ENCODE measurements at regions not wholly inside any gene's neighbourhood (a gene's known extent, or its start where the extent isn't known, plus 50 kb on each side); places are given as distances from the start of the nearest gene placed in this dataset.

DNA sequence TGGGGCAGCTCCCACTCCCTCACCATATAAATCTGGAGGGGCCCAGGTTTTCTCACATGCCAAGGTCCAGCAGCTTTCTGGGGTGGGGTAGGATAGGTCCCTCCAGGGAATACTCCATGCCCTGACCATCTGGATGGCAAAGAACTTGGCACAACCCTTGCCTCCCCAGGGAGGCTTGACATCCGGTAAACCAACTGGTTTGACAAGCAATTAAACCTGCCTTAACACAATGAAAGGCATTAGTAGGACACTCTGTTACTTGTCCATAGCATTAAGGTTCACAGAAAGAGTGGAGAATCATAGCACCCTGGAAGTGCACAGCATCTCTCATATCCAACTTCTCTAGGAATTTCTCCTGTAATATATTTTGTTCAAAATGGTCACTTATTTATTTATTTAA is 63.9 kb upstream of the MAF start:
- DNase-seq, result no peak
- no peaks in the 10 kb centered on the region for H3K36me3 ChIP-seq
- intact Hi-C loops (cut with DNase I; ENCODE audit: low total_unique reads), result no loop called here
- no peaks in the 10 kb centered on the region for H3K9me3 ChIP-seq
- TF ChIP-seq POLR2A (IDR thresholded peaks at IDR 0.05) (no peak), EP300 (IDR thresholded peaks at IDR 0.05) (no peak), POLR2AphosphoS5 (IDR thresholded peaks at IDR 0.05) (no peak)
- TF ChIP-seq, protein P1, sequence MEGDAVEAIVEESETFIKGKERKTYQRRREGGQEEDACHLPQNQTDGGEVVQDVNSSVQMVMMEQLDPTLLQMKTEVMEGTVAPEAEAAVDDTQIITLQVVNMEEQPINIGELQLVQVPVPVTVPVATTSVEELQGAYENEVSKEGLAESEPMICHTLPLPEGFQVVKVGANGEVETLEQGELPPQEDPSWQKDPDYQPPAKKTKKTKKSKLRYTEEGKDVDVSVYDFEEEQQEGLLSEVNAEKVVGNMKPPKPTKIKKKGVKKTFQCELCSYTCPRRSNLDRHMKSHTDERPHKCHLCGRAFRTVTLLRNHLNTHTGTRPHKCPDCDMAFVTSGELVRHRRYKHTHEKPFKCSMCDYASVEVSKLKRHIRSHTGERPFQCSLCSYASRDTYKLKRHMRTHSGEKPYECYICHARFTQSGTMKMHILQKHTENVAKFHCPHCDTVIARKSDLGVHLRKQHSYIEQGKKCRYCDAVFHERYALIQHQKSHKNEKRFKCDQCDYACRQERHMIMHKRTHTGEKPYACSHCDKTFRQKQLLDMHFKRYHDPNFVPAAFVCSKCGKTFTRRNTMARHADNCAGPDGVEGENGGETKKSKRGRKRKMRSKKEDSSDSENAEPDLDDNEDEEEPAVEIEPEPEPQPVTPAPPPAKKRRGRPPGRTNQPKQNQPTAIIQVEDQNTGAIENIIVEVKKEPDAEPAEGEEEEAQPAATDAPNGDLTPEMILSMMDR (IDR thresholded peaks at IDR 0.05), result no peak
- H3K4me1 ChIP-seq, result peaks cover 0 to 4% (median 2%) of the 10 kb centered on the region in 4 donors
- 38 to 64% (median 53%) methylated on average over 1 of the region's 1 CpG for WGBS, 5 donors
- no peak overlapping the region for H3K27ac ChIP-seq
- H3K27me3 ChIP-seq, result no peaks in the 10 kb centered on the region
- no peak overlapping the region for H3K4me3 ChIP-seq

DNA sequence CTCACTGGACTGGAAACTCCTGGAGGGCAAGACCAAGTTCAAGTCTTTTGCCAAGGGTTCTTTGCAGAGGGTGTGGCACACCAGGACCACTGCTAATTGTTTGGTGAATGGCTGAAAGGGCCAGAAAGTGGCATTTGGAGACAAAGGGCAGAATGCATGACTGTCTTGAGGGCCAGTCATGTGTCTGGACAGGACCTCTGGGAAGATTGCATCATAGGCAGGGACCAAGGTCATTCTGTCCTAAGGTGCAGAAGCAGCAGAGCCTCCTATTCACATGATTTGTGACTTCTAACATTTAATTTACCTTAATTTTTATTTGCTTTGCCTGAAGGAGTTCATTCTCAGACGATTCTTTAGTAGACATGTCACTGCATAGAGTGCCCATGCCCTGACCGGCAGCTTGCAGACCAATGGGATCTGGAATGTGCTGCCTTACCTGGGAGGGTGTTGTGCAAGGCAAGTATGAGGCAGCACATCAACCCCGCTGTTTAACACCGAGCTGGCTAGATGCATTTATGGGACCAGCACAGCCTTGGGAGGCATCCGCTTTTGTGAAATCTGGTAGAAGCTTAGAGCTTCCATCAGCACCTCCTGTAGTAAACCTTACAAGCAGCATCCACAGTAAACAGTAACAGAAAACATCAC is 62.3 kb upstream of the MAF start:
- Histone ChIP-seq H3K4me3 (no peak overlapping the region), H3K9me3 (no peaks in the 10 kb centered on the region), H3K36me3 (no peaks in the 10 kb centered on the region), H3K4me1 (peaks cover 0 to 4% (median 2%) of the 10 kb centered on the region in 4 donors), H3K27ac (no peak overlapping the region), H3K27me3 (no peaks in the 10 kb centered on the region)
- DNase-seq, result no peak
- WGBS, 5 donors, result 89 to 95% (median 92%) methylated on average over 5 of the region's 5 CpGs
- TF ChIP-seq POLR2AphosphoS5 (IDR thresholded peaks at IDR 0.05) (no peak), EP300 (IDR thresholded peaks at IDR 0.05) (no peak), POLR2A (IDR thresholded peaks at IDR 0.05) (no peak)
- TF ChIP-seq, protein P1 (IDR thresholded peaks at IDR 0.05), result no peak
- intact Hi-C loops (cut with DNase I; ENCODE audit: low total_unique reads), result no loop called here

DNA sequence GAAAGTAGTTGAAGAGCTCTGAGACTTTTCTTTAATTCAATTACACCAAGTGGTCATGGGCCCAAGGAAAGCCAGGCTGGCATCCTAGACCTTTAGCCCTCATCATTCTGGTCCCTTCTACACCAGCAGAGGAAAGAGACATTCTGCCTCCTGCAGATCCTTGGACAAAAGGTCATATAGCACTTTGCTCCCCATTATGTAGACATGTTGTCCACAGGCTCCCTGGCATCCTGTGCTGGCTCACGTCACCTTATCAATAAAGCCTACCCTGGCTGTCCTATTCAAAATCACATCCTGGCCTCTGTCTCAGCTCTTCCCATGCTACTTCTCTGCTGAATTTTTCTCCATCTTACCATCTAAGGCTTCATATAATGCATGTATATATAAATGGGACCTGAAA is 61.6 kb upstream of the MAF start:
- no peaks in the 10 kb centered on the region for H3K36me3 ChIP-seq
- H3K27me3 ChIP-seq, result no peaks in the 10 kb centered on the region
- no peaks in the 10 kb centered on the region for H3K9me3 ChIP-seq
- intact Hi-C loops (cut with DNase I; ENCODE audit: low total_unique reads), result no loop called here
- no peak for DNase-seq
- 80 to 98% (median 83%) methylated on average over 1 of the region's 1 CpG for WGBS, 5 donors
- no peak overlapping the region for H3K27ac ChIP-seq
- no peak overlapping the region for H3K4me3 ChIP-seq
- H3K4me1 ChIP-seq, result peaks cover 0 to 4% (median 2%) of the 10 kb centered on the region in 4 donors
- no peak for TF ChIP-seq EP300 (IDR thresholded peaks at IDR 0.05)
- TF ChIP-seq POLR2AphosphoS5 (IDR thresholded peaks at IDR 0.05), result no peak
- TF ChIP-seq POLR2A (IDR thresholded peaks at IDR 0.05), result no peak
- TF ChIP-seq, protein P1 (IDR thresholded peaks at IDR 0.05), result no peak

DNA sequence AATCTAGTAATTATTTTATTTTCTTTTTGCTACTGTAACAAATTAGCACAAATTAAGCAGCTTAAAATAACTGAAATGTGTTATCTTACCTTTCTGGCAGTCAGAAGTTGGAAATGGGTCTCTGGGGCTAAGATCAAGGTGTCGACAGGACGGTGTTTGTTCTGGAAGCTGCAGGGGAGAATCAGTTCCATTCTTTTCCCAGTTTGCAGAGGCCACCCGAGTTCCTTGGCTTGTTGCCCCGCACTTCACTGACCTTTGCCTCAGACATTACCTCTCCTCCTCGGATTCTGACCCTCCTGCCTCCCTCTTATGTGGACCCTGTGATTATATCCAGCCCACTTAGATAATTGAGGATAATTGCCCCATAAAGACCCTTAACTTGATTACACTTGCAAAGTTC is 61.0 kb upstream of the MAF start:
- TF ChIP-seq POLR2AphosphoS5 (IDR thresholded peaks at IDR 0.05) (no peak), EP300 (IDR thresholded peaks at IDR 0.05) (no peak), POLR2A (IDR thresholded peaks at IDR 0.05) (no peak)
- TF ChIP-seq, protein P1 (IDR thresholded peaks at IDR 0.05), result no peak
- no peak overlapping the region for H3K27ac ChIP-seq
- DNase-seq, result no peak
- no peak overlapping the region for H3K4me3 ChIP-seq
- H3K4me1 ChIP-seq, result peaks cover 0 to 4% (median 2%) of the 10 kb centered on the region in 4 donors
- no peaks in the 10 kb centered on the region for H3K27me3 ChIP-seq
- H3K9me3 ChIP-seq, result no peaks in the 10 kb centered on the region
- no peaks in the 10 kb centered on the region for H3K36me3 ChIP-seq
- intact Hi-C loops (cut with DNase I; ENCODE audit: low total_unique reads), result no loop called here
- 74 to 84% (median 80%) methylated on average over 5 of the region's 5 CpGs for WGBS, 5 donors
